HCT116 (cell line): ENCODE measurements at regions not wholly inside any gene's neighbourhood (a gene's known extent, or its start where the extent isn't known, plus 50 kb on each side); places are given as distances from the start of the nearest gene placed in this dataset.

Source experiments
- ATAC-seq: fragments of 200-7000 bp; cut with Tn5 transposase; 2 replicates; pipeline ENCODE4 v1.9.1; 2020; ENCODE audit warnings: mild to moderate bottlenecking, moderate library complexity
- BruUV-seq: library from RNA; stranded (reverse); fragments of 400-500 nt; replicated peaks from 2 replicates; lab custom pipeline; 2021; lab: Mats Ljungman, UMichigan
- CTCF ChIA-PET: fragments of 300-600 bp; sonication (Branson Sonifier 250); formaldehyde crosslinking; loops from one replicate; lab custom pipeline; 2021; ENCODE audit warnings: antibody characterized with exemption; lab: Charles Lee
- POLR2A ChIA-PET: fragments of 300-600, 350-600 bp; sonication (Branson Sonifier 250); formaldehyde crosslinking; loops from one replicate; lab custom pipeline; 2021; ENCODE audit warnings: antibody characterized with exemption; lab: Charles Lee
- RAD21 ChIA-PET, 2 experiments: fragments of 300-600 bp; sonication (Branson Sonifier 250); formaldehyde crosslinking; loops; one replicate each; lab custom pipeline; 2023; ENCODE audit warnings: low total read pairs in 2 of 2; ENCODE audit not compliant: uncharacterized antibody in 2 of 2, unreplicated experiment in 2 of 2, low non-redundant PET in 1 of 2; lab: Charles Lee
- DNase-seq: peaks from one replicate; pipeline ENCODE4 v3.0.0-alpha.2; 2010; ENCODE audit warnings: low read depth, low spot score
- H2AFZ ChIP-seq: fragments of 200-600 bp; shearing (Covaris generic), sonication (generic); 2 replicates; pipeline ENCODE4 v1.6.1; 2017; ENCODE audit warnings: low read depth, mixed run types, mixed read lengths, antibody characterized with exemption, low read length; ENCODE audit not compliant: poor library complexity, severe bottlenecking
- H3K27ac ChIP-seq: 2 replicates; pipeline ENCODE4 v1.5.1; 2012; ENCODE audit warnings: low read depth, low read length
- H3K27me3 ChIP-seq: fragments of 200-600 bp; sonication (generic); 2 replicates; pipeline ENCODE4 v1.6.1; 2016; ENCODE audit warnings: mixed run types, low read length, mixed read lengths; ENCODE audit not compliant: insufficient read depth
- H3K36me3 ChIP-seq, 2 experiments: fragments of 200-500 bp in 1 of 2; fragments of 200-600 bp in 1 of 2; sonication (Bioruptor generic) in 1 of 2; sonication (generic) in 1 of 2; 2 replicates each; pipeline versions ENCODE4 v1.5.1 to v1.6.1; 2014 to 2016; ENCODE audit warnings: low read length in 2 of 2, inconsistent platforms in 1 of 2, mixed read lengths in 1 of 2, mixed run types in 1 of 2; ENCODE audit not compliant: insufficient read depth in 2 of 2, control insufficient read depth in 1 of 2
- H3K4me1 ChIP-seq, 2 experiments: fragments of 200-600 bp in 1 of 2; sonication (generic) in 1 of 2; 2 replicates each; pipeline versions ENCODE4 v1.5.1 to v1.6.1; 2012 to 2017; ENCODE audit warnings: low read length in 2 of 2, inconsistent platforms in 1 of 2, mild to moderate bottlenecking in 1 of 2, mixed read lengths in 1 of 2, mixed run types in 1 of 2, moderate library complexity in 1 of 2; ENCODE audit not compliant: insufficient read depth in 2 of 2, control insufficient read depth in 1 of 2
- H3K4me2 ChIP-seq: fragments of 200-600 bp; sonication (generic); 2 replicates; pipeline ENCODE4 v1.6.1; 2017; ENCODE audit warnings: mixed run types, low read length, mixed read lengths
- H3K4me3 ChIP-seq, 2 experiments: fragments of 200-600 bp in 1 of 2; sonication (generic) in 1 of 2; replicated peaks in 1 of 2; 2 replicates each; pipeline ENCODE4 v1.5.1; 2011 to 2016; ENCODE audit warnings: low read length in 2 of 2, control low read depth in 1 of 2, low read depth in 1 of 2, mild to moderate bottlenecking in 1 of 2, mixed read lengths in 1 of 2, mixed run types in 1 of 2
- H3K79me2 ChIP-seq: fragments of 200-600 bp; sonication (generic); 2 replicates; pipeline ENCODE4 v1.6.1; 2017; ENCODE audit warnings: mild to moderate bottlenecking, mixed run types, low read length, moderate library complexity, mixed read lengths; ENCODE audit not compliant: insufficient read depth
- H3K9ac ChIP-seq: fragments of 200-600 bp; sonication (generic); 2 replicates; pipeline ENCODE4 v1.6.1; 2016; ENCODE audit warnings: low read length, mixed read lengths
- H3K9me2 ChIP-seq: fragments of 200-600 bp; sonication (generic), shearing (Covaris generic); 2 replicates; pipeline ENCODE4 v1.6.1; 2017; ENCODE audit warnings: mixed run types, mild to moderate bottlenecking, moderate library complexity; ENCODE audit not compliant: insufficient read depth
- H3K9me3 ChIP-seq, 2 experiments: fragments of 200-500 bp in 1 of 2; fragments of 200-600 bp in 1 of 2; sonication (Bioruptor generic) in 1 of 2; sonication (generic) in 1 of 2; 2 replicates each; pipeline ENCODE4 v1.6.1; 2014 to 2017; ENCODE audit warnings: low read length in 2 of 2, mixed read lengths in 2 of 2, inconsistent platforms in 1 of 2, low read depth in 1 of 2, mild to moderate bottlenecking in 1 of 2, mixed run types in 1 of 2, moderate library complexity in 1 of 2; ENCODE audit not compliant: control insufficient read depth in 1 of 2, insufficient read depth in 1 of 2
- H4K20me1 ChIP-seq: fragments of 200-600 bp; sonication (generic), shearing (Covaris generic); 2 replicates; pipeline ENCODE4 v1.6.1; 2017; ENCODE audit warnings: mixed run types, mild to moderate bottlenecking, moderate library complexity; ENCODE audit not compliant: insufficient read depth
- CBX3 ChIP-seq: IDR thresholded peaks from 2 replicates; pipeline ENCODE4 v1.6.1; 2012; ENCODE audit warnings: low read depth
- CEBPB ChIP-seq: IDR thresholded peaks from 2 replicates; pipeline ENCODE4 v1.6.1; 2012; ENCODE audit warnings: low read depth
- EGR1 ChIP-seq: IDR thresholded peaks from 2 replicates; pipeline ENCODE4 v1.6.1; 2012; ENCODE audit warnings: low read depth
- ELF1 ChIP-seq: IDR thresholded peaks from 2 replicates; pipeline ENCODE4 v1.6.1; 2012; ENCODE audit warnings: low read depth, borderline replicate concordance
- EZH2 ChIP-seq: fragments of 200-600 bp; sonication (generic); IDR thresholded peaks from 2 replicates; pipeline ENCODE4 v1.6.1; 2017; ENCODE audit warnings: antibody characterized with exemption, mixed run types
- JUND ChIP-seq: IDR thresholded peaks from 2 replicates; pipeline ENCODE4 v1.6.1; 2012
- POLR2AphosphoS5 ChIP-seq: IDR thresholded peaks from 2 replicates; pipeline ENCODE4 v1.6.1; 2011; ENCODE audit warnings: mild to moderate bottlenecking, low read depth, low read length, moderate library complexity
- RAD21 ChIP-seq: IDR thresholded peaks from 2 replicates; pipeline ENCODE4 v1.6.1; 2012; ENCODE audit warnings: low read depth, mild to moderate bottlenecking
- SIN3A ChIP-seq: IDR thresholded peaks from 2 replicates; pipeline ENCODE4 v1.6.1; 2012; ENCODE audit warnings: low read depth
- SRF ChIP-seq: IDR thresholded peaks from 2 replicates; pipeline ENCODE4 v1.6.1; 2012; ENCODE audit warnings: low read depth
- YY1 ChIP-seq: IDR thresholded peaks from 2 replicates; pipeline ENCODE4 v1.6.1; 2011; ENCODE audit warnings: low read length, low read depth, moderate library complexity, mild to moderate bottlenecking; ENCODE audit not compliant: insufficient replicate concordance; ENCODE audit errors: extremely low read depth
- ZBTB33 ChIP-seq: IDR thresholded peaks from 2 replicates; pipeline ENCODE4 v1.6.1; 2011; ENCODE audit warnings: mild to moderate bottlenecking, low read length, moderate library complexity; ENCODE audit not compliant: insufficient replicate concordance; ENCODE audit errors: extremely low read depth
- ZFX ChIP-seq: fragments of 450-650 bp; IDR thresholded peaks from 2 replicates; pipeline ENCODE4 v1.6.1; 2017
- ZNF274 ChIP-seq: fragments of 200-500 bp; sonication (Bioruptor generic); IDR thresholded peaks from 2 replicates; pipeline ENCODE4 v1.6.1; 2014; ENCODE audit warnings: mild to moderate bottlenecking, low read depth, low read length, inconsistent platforms
- intact Hi-C: fragments of 100-400 bp; cut with micrococcal nuclease; formaldehyde crosslinking; loops from 2 replicates; pipeline ENCODE4 v1.10.0; 2022
- TF ChIP-seq, protein P1 (sequence below): IDR thresholded peaks from 2 replicates; pipeline ENCODE4 v1.6.1; 2012
- TF ChIP-seq, protein P2 (sequence below): IDR thresholded peaks from 2 replicates; pipeline ENCODE4 v1.6.1; 2012; ENCODE audit warnings: low read depth

DNA sequence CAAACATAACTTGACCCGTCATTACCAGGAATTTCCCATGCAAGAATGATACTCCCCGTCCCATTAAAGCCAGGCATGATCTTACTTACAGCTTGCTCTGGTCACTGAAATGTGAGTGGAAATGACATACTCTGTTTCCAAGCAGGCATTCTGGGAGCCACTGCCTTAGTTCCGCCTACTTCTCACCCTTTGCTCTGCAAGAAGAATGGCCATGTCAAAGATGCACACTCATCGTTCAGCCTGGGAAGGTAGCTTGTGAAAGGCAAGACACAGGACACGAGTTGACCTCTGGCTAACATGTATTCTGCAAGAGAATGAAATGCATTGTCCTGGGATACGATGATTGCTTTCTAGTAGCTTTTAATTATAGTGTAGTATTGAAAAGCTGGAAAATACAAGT, 1144.4 kb downstream of the NLGN4X start:
- no peaks in the 10 kb centered on the region for H3K9me3 ChIP-seq
- H3K4me1 ChIP-seq: no peaks in the 10 kb centered on the region
- DNase-seq (no peak), ATAC-seq (no peak)
- H3K9me2 ChIP-seq: no peaks in the 10 kb centered on the region
- TF ChIP-seq, protein P1, sequence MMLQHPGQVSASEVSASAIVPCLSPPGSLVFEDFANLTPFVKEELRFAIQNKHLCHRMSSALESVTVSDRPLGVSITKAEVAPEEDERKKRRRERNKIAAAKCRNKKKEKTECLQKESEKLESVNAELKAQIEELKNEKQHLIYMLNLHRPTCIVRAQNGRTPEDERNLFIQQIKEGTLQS: no peak
- TF ChIP-seq EZH2: no peak
- no peak for TF ChIP-seq EGR1
- no peak for TF ChIP-seq YY1
- TF ChIP-seq, protein P2, sequence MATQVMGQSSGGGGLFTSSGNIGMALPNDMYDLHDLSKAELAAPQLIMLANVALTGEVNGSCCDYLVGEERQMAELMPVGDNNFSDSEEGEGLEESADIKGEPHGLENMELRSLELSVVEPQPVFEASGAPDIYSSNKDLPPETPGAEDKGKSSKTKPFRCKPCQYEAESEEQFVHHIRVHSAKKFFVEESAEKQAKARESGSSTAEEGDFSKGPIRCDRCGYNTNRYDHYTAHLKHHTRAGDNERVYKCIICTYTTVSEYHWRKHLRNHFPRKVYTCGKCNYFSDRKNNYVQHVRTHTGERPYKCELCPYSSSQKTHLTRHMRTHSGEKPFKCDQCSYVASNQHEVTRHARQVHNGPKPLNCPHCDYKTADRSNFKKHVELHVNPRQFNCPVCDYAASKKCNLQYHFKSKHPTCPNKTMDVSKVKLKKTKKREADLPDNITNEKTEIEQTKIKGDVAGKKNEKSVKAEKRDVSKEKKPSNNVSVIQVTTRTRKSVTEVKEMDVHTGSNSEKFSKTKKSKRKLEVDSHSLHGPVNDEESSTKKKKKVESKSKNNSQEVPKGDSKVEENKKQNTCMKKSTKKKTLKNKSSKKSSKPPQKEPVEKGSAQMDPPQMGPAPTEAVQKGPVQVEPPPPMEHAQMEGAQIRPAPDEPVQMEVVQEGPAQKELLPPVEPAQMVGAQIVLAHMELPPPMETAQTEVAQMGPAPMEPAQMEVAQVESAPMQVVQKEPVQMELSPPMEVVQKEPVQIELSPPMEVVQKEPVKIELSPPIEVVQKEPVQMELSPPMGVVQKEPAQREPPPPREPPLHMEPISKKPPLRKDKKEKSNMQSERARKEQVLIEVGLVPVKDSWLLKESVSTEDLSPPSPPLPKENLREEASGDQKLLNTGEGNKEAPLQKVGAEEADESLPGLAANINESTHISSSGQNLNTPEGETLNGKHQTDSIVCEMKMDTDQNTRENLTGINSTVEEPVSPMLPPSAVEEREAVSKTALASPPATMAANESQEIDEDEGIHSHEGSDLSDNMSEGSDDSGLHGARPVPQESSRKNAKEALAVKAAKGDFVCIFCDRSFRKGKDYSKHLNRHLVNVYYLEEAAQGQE: no peak
- no peak for TF ChIP-seq ELF1
- TF ChIP-seq POLR2AphosphoS5: no peak
- TF ChIP-seq ZBTB33: no peak
- TF ChIP-seq ZNF274: no peak
- TF ChIP-seq CBX3: no peak
- TF ChIP-seq SIN3A: no peak
- no peak for TF ChIP-seq CEBPB
- no peak for TF ChIP-seq SRF
- no peak for TF ChIP-seq ZFX
- TF ChIP-seq RAD21: no peak
- TF ChIP-seq JUND: no peak
- H3K79me2 ChIP-seq: no peaks in the 10 kb centered on the region
- H3K4me2 ChIP-seq: no peak overlapping the region
- CTCF ChIA-PET: no interaction called here
- no peaks in the 10 kb centered on the region for H4K20me1 ChIP-seq
- RAD21 ChIA-PET: no interaction called here
- H3K27me3 ChIP-seq: no peaks in the 10 kb centered on the region
- no peak overlapping the region for H3K27ac ChIP-seq
- no TSS peak for BruUV-seq
- no peak overlapping the region for H3K4me3 ChIP-seq
- POLR2A ChIA-PET: no interaction called here
- intact Hi-C loops: no loop called here
- no peak overlapping the region for H3K9ac ChIP-seq
- no peaks in the 10 kb centered on the region for H3K36me3 ChIP-seq
- no peak overlapping the region for H2AFZ ChIP-seq
